ENCODE measurements at regions not wholly inside any gene's neighbourhood (a gene's known extent, or its start where the extent isn't known, plus 50 kb on each side); places are given as distances from the start of the nearest gene placed in this dataset.

DNA sequence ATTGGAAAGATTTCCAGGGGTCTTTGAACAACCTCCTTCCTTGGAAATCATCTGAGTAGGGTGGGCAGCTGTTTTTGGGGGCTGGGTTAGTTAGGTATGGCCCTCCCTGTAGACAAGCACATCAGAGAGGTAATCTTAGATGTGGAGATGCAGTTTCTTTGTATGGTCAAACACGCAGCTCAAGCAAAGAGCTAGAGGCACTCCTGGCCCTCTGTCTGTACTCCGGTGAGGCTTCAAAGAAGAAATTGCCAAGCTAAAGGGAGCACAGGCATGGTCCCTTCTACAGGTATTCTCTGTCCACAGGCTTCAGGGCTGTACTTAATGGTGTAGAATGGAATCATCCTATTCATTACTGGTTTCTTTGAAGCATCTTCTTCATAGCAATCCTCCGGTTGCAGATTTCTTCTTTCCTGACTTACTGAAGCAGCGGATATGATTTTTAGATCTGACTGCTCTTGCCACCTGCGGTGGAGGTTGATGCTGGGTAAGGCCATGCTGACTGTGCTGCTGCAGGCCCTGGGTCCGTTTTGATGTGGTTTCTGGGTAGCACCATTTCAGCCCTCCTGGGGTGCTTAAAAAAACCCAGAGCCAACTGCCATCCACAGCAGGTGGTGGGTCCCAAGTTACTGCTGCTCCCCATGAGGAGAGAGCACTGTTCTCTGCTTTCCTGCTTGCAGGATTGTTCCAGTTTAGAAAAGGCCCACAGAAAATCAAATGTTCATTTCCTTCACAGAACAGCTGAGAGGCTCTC is 318.9 kb upstream of the GATB start:
- TF ChIP-seq, protein P1, sequence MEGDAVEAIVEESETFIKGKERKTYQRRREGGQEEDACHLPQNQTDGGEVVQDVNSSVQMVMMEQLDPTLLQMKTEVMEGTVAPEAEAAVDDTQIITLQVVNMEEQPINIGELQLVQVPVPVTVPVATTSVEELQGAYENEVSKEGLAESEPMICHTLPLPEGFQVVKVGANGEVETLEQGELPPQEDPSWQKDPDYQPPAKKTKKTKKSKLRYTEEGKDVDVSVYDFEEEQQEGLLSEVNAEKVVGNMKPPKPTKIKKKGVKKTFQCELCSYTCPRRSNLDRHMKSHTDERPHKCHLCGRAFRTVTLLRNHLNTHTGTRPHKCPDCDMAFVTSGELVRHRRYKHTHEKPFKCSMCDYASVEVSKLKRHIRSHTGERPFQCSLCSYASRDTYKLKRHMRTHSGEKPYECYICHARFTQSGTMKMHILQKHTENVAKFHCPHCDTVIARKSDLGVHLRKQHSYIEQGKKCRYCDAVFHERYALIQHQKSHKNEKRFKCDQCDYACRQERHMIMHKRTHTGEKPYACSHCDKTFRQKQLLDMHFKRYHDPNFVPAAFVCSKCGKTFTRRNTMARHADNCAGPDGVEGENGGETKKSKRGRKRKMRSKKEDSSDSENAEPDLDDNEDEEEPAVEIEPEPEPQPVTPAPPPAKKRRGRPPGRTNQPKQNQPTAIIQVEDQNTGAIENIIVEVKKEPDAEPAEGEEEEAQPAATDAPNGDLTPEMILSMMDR (IDR thresholded peaks at IDR 0.05): no peak
- no peak for TF ChIP-seq EZH2 (IDR thresholded peaks at IDR 0.05; ENCODE audit: borderline replicate concordance, insufficient read depth, low read depth, low read length, poor library complexity, severe bottlenecking)

Measured in B cell (primary cell).